Endothelial cell (in vitro differentiated cells): ENCODE measurements at regions not wholly inside any gene's neighbourhood (a gene's known extent, or its start where the extent isn't known, plus 50 kb on each side); places are given as distances from the start of the nearest gene placed in this dataset.
"Not testable (repeated sequence)": the region's sequence is repeated elsewhere in the genome, so short reads cannot be mapped to it uniquely, and the experiment has no call there.

ENCODE experiments used
- DNase-seq: peaks from one replicate; pipeline ENCODE4 v3.0.0; 2021; ENCODE audit warnings: low spot score
- H3K27ac Mint-ChIP-seq: one replicate; pipeline ENCODE4 v1.8.0; 2021; ENCODE audit warnings: mixed read lengths, inconsistent platforms; ENCODE audit not compliant: unreplicated experiment
- H3K27me3 Mint-ChIP-seq: one replicate; pipeline ENCODE4 v1.8.0; 2021; ENCODE audit warnings: mild to moderate bottlenecking, moderate library complexity, mixed read lengths, inconsistent platforms; ENCODE audit not compliant: unreplicated experiment
- H3K36me3 Mint-ChIP-seq: one replicate; pipeline ENCODE4 v1.8.0; 2021; ENCODE audit warnings: mild to moderate bottlenecking, low read depth, mixed read lengths, inconsistent platforms; ENCODE audit not compliant: unreplicated experiment
- H3K4me1 Mint-ChIP-seq: one replicate; pipeline ENCODE4 v1.8.0; 2021; ENCODE audit warnings: mild to moderate bottlenecking, mixed read lengths, inconsistent platforms; ENCODE audit not compliant: unreplicated experiment
- H3K4me3 Mint-ChIP-seq: one replicate; pipeline ENCODE4 v1.8.0; 2021; ENCODE audit warnings: mild to moderate bottlenecking, mixed read lengths, inconsistent platforms; ENCODE audit not compliant: unreplicated experiment
- H3K9me3 Mint-ChIP-seq: one replicate; pipeline ENCODE4 v1.8.0; 2021; ENCODE audit warnings: mixed read lengths, inconsistent platforms; ENCODE audit not compliant: unreplicated experiment
- TF ChIP-seq, protein P1 (sequence below): fragments of 200-600 bp; sonication (generic); IDR thresholded peaks from one replicate; pipeline ENCODE4 v1.5.0; 2021; ENCODE audit warnings: antibody characterized with exemption; ENCODE audit not compliant: unreplicated experiment

DNA sequence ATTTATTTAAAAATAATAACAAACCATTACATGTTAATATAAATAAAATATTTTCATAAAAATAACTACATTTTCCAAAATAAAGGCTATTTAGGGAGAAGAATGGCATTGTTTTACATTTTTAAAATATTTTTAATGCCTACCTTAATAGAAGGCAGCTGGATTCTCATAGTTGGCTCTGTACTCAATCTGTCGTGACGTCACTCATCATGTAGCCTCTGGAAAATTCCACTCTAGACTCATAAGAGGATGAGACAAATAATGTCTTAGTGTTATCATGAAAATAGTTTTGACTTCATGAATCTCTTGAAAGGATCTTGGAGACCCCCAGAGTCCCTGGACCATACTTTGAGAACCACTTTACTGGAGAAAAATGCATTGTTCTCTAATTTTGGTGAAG lies 93.1 kb downstream of the NXNL2 start:
- TF ChIP-seq, protein P1, sequence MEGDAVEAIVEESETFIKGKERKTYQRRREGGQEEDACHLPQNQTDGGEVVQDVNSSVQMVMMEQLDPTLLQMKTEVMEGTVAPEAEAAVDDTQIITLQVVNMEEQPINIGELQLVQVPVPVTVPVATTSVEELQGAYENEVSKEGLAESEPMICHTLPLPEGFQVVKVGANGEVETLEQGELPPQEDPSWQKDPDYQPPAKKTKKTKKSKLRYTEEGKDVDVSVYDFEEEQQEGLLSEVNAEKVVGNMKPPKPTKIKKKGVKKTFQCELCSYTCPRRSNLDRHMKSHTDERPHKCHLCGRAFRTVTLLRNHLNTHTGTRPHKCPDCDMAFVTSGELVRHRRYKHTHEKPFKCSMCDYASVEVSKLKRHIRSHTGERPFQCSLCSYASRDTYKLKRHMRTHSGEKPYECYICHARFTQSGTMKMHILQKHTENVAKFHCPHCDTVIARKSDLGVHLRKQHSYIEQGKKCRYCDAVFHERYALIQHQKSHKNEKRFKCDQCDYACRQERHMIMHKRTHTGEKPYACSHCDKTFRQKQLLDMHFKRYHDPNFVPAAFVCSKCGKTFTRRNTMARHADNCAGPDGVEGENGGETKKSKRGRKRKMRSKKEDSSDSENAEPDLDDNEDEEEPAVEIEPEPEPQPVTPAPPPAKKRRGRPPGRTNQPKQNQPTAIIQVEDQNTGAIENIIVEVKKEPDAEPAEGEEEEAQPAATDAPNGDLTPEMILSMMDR = no peak
- H3K27me3 Mint-ChIP-seq = no peaks in the 10 kb centered on the region
- no peak overlapping the region for H3K4me3 Mint-ChIP-seq
- peaks cover 9% of the 10 kb centered on the region for H3K9me3 Mint-ChIP-seq
- no peak overlapping the region for H3K27ac Mint-ChIP-seq
- DNase-seq = no peak
- H3K4me1 Mint-ChIP-seq = no peaks in the 10 kb centered on the region
- peaks cover 3% of the 10 kb centered on the region for H3K36me3 Mint-ChIP-seq

DNA sequence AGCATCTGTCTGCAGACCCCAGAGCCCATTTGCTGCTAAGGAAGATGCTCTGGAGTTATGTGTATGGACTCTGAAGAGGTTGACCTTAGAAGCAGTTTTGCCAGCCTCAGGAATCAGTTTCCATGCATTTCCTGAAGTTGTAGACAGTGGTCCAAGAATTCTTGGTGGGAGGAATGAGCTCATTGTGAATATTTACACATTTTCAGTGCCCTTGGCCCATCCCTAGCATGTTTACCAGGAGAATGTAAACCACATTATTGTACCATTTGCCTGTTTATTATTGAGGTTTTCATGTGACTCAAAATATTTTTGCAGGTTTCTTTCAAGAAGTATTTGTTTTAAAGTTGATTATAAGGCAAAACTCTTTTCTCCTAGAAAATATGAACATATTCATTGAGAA lies 93.8 kb downstream of the NXNL2 start:
- no peaks in the 10 kb centered on the region for H3K27me3 Mint-ChIP-seq
- no peak overlapping the region for H3K27ac Mint-ChIP-seq
- peaks cover 3% of the 10 kb centered on the region for H3K36me3 Mint-ChIP-seq
- H3K9me3 Mint-ChIP-seq = peaks cover 9% of the 10 kb centered on the region
- TF ChIP-seq, protein P1 = no peak
- no peak for DNase-seq
- H3K4me3 Mint-ChIP-seq = no peak overlapping the region
- H3K4me1 Mint-ChIP-seq = no peaks in the 10 kb centered on the region

DNA sequence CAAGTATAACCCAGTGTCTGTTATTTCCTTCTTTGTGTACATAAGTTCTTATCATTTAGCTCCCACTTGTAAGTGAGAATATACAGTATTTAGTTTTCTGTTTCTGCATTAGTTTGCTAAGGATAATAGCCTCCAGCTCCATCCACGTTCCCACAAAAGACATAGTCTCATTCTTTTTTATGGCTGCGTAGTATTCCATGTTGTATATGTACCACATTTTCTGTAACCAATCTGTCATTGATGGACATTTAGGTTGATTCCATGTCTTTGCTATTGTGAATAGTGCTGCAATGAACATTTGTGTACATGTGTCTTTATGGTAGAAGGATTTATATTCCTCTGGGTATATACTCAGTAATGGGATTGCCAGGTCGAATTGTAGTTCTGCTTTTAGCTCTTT lies 95.6 kb downstream of the NXNL2 start:
- not testable (repeated sequence) for H3K27ac Mint-ChIP-seq, H3K27me3 Mint-ChIP-seq, H3K4me3 Mint-ChIP-seq, DNase-seq, H3K36me3 Mint-ChIP-seq, H3K4me1 Mint-ChIP-seq, H3K9me3 Mint-ChIP-seq

DNA sequence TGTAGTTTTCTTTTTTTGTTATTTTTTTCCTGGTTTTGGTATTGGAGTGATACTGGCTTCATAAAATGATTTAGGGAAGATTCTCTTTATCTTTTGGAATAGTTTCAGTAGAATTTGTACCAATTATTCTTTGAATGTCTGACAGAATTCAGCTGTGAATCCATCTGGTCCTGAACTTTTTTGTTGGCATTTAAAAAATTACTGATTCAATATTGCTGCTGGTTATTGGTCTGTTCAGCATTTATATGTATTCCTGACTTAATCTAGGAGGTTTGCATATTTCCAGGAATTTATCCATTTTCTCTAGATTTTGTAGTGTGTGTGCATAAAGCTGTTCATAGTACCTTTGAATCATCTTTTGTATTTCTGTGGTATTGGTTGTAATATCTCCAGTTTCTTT lies 100.2 kb downstream of the NXNL2 start:
- TF ChIP-seq, protein P1 = no peak
- H3K27me3 Mint-ChIP-seq = no peaks in the 10 kb centered on the region
- H3K36me3 Mint-ChIP-seq = no peaks in the 10 kb centered on the region
- DNase-seq = no peak
- H3K4me3 Mint-ChIP-seq = no peak overlapping the region
- no peaks in the 10 kb centered on the region for H3K4me1 Mint-ChIP-seq
- no peak overlapping the region for H3K27ac Mint-ChIP-seq
- no peaks in the 10 kb centered on the region for H3K9me3 Mint-ChIP-seq

DNA sequence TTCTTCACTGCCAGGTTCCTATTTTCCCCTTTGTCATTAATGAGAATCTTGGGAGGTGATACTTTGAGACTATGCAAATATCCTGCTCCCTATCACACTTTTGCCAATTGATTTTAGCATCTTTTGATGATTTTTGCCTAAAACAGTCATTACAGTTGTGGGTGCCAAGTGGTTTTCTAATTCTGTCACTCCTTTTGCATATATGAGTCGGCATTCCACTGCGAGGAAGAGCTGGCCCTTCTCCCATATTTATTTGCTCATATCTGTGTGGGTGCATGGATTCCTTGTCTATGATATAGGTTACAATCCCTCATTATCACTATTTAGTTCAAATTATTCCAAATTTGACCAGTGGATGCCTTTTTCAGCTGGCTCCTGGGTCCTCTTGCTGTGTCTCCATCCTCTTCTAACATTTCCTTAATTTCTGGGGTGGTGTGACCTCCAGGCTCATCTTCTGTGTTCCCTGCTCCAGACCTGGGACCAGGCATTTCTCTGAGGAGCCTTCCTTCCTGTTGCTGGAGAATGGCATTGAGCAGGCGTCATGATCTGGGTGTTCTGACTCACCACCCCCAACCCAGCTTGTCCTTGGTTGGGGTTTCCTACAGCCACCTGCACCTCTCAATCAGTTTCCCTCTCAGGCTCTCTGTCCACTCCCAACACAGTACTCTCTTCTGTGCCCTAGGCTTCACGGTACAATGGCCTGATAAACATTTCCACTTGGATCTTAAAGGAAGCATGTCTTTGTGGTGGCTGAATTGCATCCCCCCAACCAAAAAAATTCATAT lies 106.7 kb downstream of the NXNL2 start:
- H3K9me3 Mint-ChIP-seq = no peaks in the 10 kb centered on the region
- H3K36me3 Mint-ChIP-seq = no peaks in the 10 kb centered on the region
- no peak overlapping the region for H3K27ac Mint-ChIP-seq
- DNase-seq = no peak
- H3K27me3 Mint-ChIP-seq = peaks cover 2% of the 10 kb centered on the region
- TF ChIP-seq, protein P1 = no peak
- no peaks in the 10 kb centered on the region for H3K4me1 Mint-ChIP-seq
- H3K4me3 Mint-ChIP-seq = no peak overlapping the region
